B cell (primary cell): ENCODE measurements at regions not wholly inside any gene's neighbourhood (a gene's known extent, or its start where the extent isn't known, plus 50 kb on each side); places are given as distances from the start of the nearest gene placed in this dataset.

Experiments used
- ATAC-seq: fragments of 200-7000 bp; cut with Tn5 transposase; one replicate; pipeline ENCODE4 v1.10.0; 2021; ENCODE audit warnings: low read depth, mild to moderate bottlenecking, moderate number of reproducible peaks, moderate library complexity
- CTCF ChIA-PET: fragments of 350-600 bp; sonication (Branson Sonifier 250); formaldehyde crosslinking; loops from one replicate; lab custom pipeline; 2021; ENCODE audit warnings: antibody characterized with exemption, inconsistent platforms; lab: Charles Lee
- POLR2A ChIA-PET: fragments of 350-600 bp; sonication (Branson Sonifier 250); formaldehyde crosslinking; loops from one replicate; lab custom pipeline; 2021; ENCODE audit warnings: antibody characterized with exemption; lab: Charles Lee
- DNase-seq: peaks from one replicate; pipeline ENCODE4 v3.0.0; 2013
- H2AFZ ChIP-seq: 2 replicates; pipeline ENCODE4 v1.6.1; 2012; ENCODE audit warnings: mild to moderate bottlenecking, low read depth, low read length; ENCODE audit not compliant: insufficient read depth, poor library complexity, severe bottlenecking
- H3K27ac ChIP-seq, 2 donors: 1 replicate in 1 of 2; 2 replicates in 1 of 2; pipeline ENCODE4 v1.5.1; 2012 to 2013; ENCODE audit warnings: low read length in 2 of 2, mild to moderate bottlenecking in 2 of 2, moderate library complexity in 1 of 2
- H3K27me3 ChIP-seq, 4 experiments: fragments of 200-600 bp in 1 of 4; sonication (generic) in 1 of 4; replicated peaks in 1 of 4; 1 replicate in 2 of 4; 2 replicates in 2 of 4; pipeline versions ENCODE4 v1.6.1 to v1.7.0; 2013 to 2016; ENCODE audit warnings: low read length in 3 of 4, mild to moderate bottlenecking in 2 of 4, mixed read lengths in 1 of 4, moderate library complexity in 1 of 4; ENCODE audit not compliant: insufficient read depth in 4 of 4, control insufficient read depth in 3 of 4; ENCODE audit errors: control extremely low read depth in 1 of 4
- H3K36me3 ChIP-seq, 2 experiments: replicated peaks in 1 of 2; 1 replicate in 1 of 2; 2 replicates in 1 of 2; pipeline versions ENCODE4 v1.6.1 to v1.7.1; 2013; ENCODE audit warnings: low read length in 1 of 2; ENCODE audit not compliant: insufficient read depth in 2 of 2, control insufficient read depth in 1 of 2; ENCODE audit errors: control extremely low read depth in 1 of 2, extremely low read depth in 1 of 2
- H3K4me1 ChIP-seq, 2 donors: fragments of 200-600 bp in 1 of 2; sonication (generic) in 1 of 2; 1 replicate in 1 of 2; 2 replicates in 1 of 2; pipeline versions ENCODE4 v1.5.1 to v1.6.1; 2013 to 2017; ENCODE audit warnings: low read length in 2 of 2; ENCODE audit not compliant: control insufficient read depth in 2 of 2, insufficient read depth in 2 of 2
- H3K4me2 ChIP-seq: replicated peaks from 2 replicates; pipeline ENCODE3; 2012; ENCODE audit warnings: mild to moderate bottlenecking, low read depth, low read length; ENCODE audit not compliant: poor library complexity, severe bottlenecking
- H3K4me3 ChIP-seq, 5 experiments: fragments of 200-600 bp in 1 of 5; sonication (generic) in 1 of 5; 1 replicate in 3 of 5; 2 replicates in 2 of 5; pipeline versions ENCODE4 v1.5.1 to v1.7.0; 2011 to 2016; ENCODE audit warnings: low read length in 4 of 5, mild to moderate bottlenecking in 4 of 5, low read depth in 2 of 5, control low read depth in 1 of 5, moderate library complexity in 1 of 5; ENCODE audit not compliant: insufficient read depth in 1 of 5; ENCODE audit errors: control extremely low read depth in 1 of 5, extremely low read depth in 1 of 5
- H3K79me2 ChIP-seq: fragments of 200-600 bp; sonication (generic); one replicate; pipeline ENCODE4 v1.6.0; 2016; ENCODE audit warnings: low read length; ENCODE audit not compliant: control insufficient read depth, insufficient read depth
- H3K9ac ChIP-seq: fragments of 200-600 bp; sonication (generic); 2 replicates; pipeline ENCODE4 v1.6.1; 2017; ENCODE audit warnings: mild to moderate bottlenecking, low read length, moderate library complexity
- H3K9me3 ChIP-seq, 3 donors: one replicate each; pipeline versions ENCODE4 v1.6.1 to v1.7.1; 2013; ENCODE audit warnings: low read length in 2 of 3; ENCODE audit not compliant: control insufficient read depth in 2 of 3, insufficient read depth in 1 of 3; ENCODE audit errors: control extremely low read depth in 1 of 3
- H4K20me1 ChIP-seq: 2 replicates; pipeline ENCODE4 v1.6.0; 2012; ENCODE audit warnings: mild to moderate bottlenecking, low read length; ENCODE audit not compliant: insufficient read depth, control insufficient read depth, poor library complexity, severe bottlenecking
- H3K27ac Mint-ChIP-seq: one replicate; pipeline ENCODE4 v1.8.0; 2021; ENCODE audit warnings: mixed read lengths
- H3K27me3 Mint-ChIP-seq: one replicate; pipeline ENCODE4 v1.8.0; 2021; ENCODE audit warnings: mixed read lengths
- H3K4me1 Mint-ChIP-seq: one replicate; pipeline ENCODE4 v1.8.0; 2021; ENCODE audit warnings: mixed read lengths
- H3K4me3 Mint-ChIP-seq: one replicate; pipeline ENCODE4 v1.8.0; 2021; ENCODE audit warnings: mixed read lengths
- H3K9me3 Mint-ChIP-seq: one replicate; pipeline ENCODE4 v1.8.0; 2022; ENCODE audit warnings: mixed read lengths; ENCODE audit not compliant: insufficient read depth
- EZH2 ChIP-seq: IDR thresholded peaks from 2 replicates; pipeline ENCODE4 v1.6.1; 2012; ENCODE audit warnings: borderline replicate concordance, low read depth, mild to moderate bottlenecking, moderate library complexity, low read length; ENCODE audit not compliant: insufficient read depth, poor library complexity, severe bottlenecking
- WGBS: methylation state at CpG from one replicate; pipeline ENCODE4 v1.1.5; 2013; ENCODE audit warnings: missing lambda C conversion rate; ENCODE audit not compliant: insufficient coverage; 5-methylcytosine and 5-hydroxymethylcytosine counted together
- intact Hi-C: fragments of 100-400 bp; cut with micrococcal nuclease; formaldehyde crosslinking; loops from one replicate; pipeline ENCODE4 v1.10.0; 2022
- TF ChIP-seq, protein P1 (sequence below): fragments of 200-600 bp; IDR thresholded peaks from one replicate; pipeline ENCODE4 v1.8.0; 2022; ENCODE audit warnings: antibody characterized with exemption, mild to moderate bottlenecking

DNA sequence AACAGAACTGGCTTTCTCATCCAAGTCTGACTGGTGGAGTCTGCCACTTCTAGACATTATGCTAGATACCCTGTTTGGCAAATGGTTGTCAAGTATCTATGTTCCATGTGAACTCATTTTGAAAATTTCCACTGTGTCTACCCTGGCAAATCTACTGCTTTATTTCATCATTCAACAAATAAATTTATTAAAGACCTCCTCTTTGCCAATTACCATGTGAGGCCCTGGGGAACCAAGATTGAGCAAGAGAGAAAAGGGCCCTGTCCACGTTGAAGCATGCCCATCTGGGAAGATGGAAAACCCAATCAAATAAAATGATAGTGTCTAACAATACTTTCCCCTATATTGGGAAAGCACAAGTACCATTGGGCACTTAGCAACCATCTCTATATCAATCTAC, 582.4 kb downstream of the IRS1 start:
- POLR2A ChIA-PET: no interaction called here
- no peaks in the 10 kb centered on the region for H3K79me2 ChIP-seq
- DNase-seq (no peak), ATAC-seq (no peak)
- Mint-ChIP-seq H3K27ac (no peak overlapping the region), H3K4me1 (no peaks in the 10 kb centered on the region), H3K27me3 (peaks cover 7% of the 10 kb centered on the region), H3K9me3 (no peaks in the 10 kb centered on the region), H3K4me3 (no peak overlapping the region)
- no CpG with 5 or more reads among the region's 1 CpG for WGBS
- CTCF ChIA-PET: interaction anchor here (1.2 to 6.3 kb wide), 2 partner anchors 584 to 585 kb away, joined by 3 to 78 read pairs; partner anchors contain the start of gene IRS1
- H3K4me2 ChIP-seq: no peak overlapping the region
- peaks cover 0 to 5% (median 0%) of the 10 kb centered on the region in 4 experiments for H3K27me3 ChIP-seq
- no peak overlapping the region for H3K9ac ChIP-seq
- H3K4me1 ChIP-seq: no peaks in the 10 kb centered on the region
- no peak overlapping the region for H2AFZ ChIP-seq
- no peaks in the 10 kb centered on the region for H3K9me3 ChIP-seq
- H3K27ac ChIP-seq: no peak overlapping the region
- H3K4me3 ChIP-seq: no peak overlapping the region
- H4K20me1 ChIP-seq: no peaks in the 10 kb centered on the region
- TF ChIP-seq, protein P1, sequence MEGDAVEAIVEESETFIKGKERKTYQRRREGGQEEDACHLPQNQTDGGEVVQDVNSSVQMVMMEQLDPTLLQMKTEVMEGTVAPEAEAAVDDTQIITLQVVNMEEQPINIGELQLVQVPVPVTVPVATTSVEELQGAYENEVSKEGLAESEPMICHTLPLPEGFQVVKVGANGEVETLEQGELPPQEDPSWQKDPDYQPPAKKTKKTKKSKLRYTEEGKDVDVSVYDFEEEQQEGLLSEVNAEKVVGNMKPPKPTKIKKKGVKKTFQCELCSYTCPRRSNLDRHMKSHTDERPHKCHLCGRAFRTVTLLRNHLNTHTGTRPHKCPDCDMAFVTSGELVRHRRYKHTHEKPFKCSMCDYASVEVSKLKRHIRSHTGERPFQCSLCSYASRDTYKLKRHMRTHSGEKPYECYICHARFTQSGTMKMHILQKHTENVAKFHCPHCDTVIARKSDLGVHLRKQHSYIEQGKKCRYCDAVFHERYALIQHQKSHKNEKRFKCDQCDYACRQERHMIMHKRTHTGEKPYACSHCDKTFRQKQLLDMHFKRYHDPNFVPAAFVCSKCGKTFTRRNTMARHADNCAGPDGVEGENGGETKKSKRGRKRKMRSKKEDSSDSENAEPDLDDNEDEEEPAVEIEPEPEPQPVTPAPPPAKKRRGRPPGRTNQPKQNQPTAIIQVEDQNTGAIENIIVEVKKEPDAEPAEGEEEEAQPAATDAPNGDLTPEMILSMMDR: no peak
- TF ChIP-seq EZH2: no peak
- H3K36me3 ChIP-seq: no peaks in the 10 kb centered on the region
- intact Hi-C loops: no loop called here

DNA sequence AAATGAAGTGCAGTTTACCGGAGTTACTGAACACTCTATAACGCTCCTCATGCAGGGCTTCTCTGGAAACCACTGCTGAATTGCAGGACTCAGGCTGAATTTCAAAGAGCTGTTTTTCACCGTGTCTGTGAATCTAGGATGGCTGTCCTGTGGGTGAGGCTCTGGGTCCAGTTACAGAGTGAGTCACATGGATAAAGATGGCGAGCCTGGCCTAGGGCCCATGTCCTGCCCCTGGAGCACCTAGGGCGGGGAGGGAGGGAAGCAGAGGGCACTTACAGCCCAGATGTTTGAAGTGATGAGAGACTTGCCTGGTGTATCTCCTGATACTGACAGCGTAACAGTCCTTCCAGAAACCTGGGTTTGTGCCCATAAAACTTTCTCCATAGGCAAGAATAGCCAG, 583.0 kb downstream of the IRS1 start:
- no peak for DNase-seq
- CTCF ChIA-PET: interaction anchor here (1.0 to 6.3 kb wide), 4 partner anchors 16 to 1022 kb away, joined by 3 to 78 read pairs (median 4); partner anchors contain the start of gene IRS1
- POLR2A ChIA-PET: no interaction called here
- H3K9ac ChIP-seq: no peak overlapping the region
- Mint-ChIP-seq H3K9me3 (no peaks in the 10 kb centered on the region), H3K4me1 (no peaks in the 10 kb centered on the region), H3K27ac (no peak overlapping the region), H3K27me3 (peaks cover 7% of the 10 kb centered on the region), H3K4me3 (no peak overlapping the region)
- no peaks in the 10 kb centered on the region for H3K4me1 ChIP-seq
- ATAC-seq: no peak
- H3K36me3 ChIP-seq: no peaks in the 10 kb centered on the region
- no peaks in the 10 kb centered on the region for H3K9me3 ChIP-seq
- no peaks in the 10 kb centered on the region for H4K20me1 ChIP-seq
- 96% methylated on average over 4 of the region's 6 CpGs for WGBS
- TF ChIP-seq EZH2: no peak
- TF ChIP-seq, protein P1: no peak
- H3K79me2 ChIP-seq: no peaks in the 10 kb centered on the region
- no peak overlapping the region for H3K4me2 ChIP-seq
- H3K27ac ChIP-seq: no peak overlapping the region
- peaks cover 0 to 5% (median 0%) of the 10 kb centered on the region in 4 experiments for H3K27me3 ChIP-seq
- no peak overlapping the region for H3K4me3 ChIP-seq
- H2AFZ ChIP-seq: no peak overlapping the region
- intact Hi-C loops: no loop called here
